ENCODE measurements at regions not wholly inside any gene's neighbourhood (a gene's known extent, or its start where the extent isn't known, plus 50 kb on each side); places are given as distances from the start of the nearest gene placed in this dataset.

GRCh38 chr4:79175716-79176115 is 150.1 kb downstream of the NAA11 start:
- no peak for TF ChIP-seq CTCF (IDR thresholded peaks at IDR 0.05; ENCODE audit: insufficient read depth, low read length)
- TF ChIP-seq REST (IDR thresholded peaks at IDR 0.05; ENCODE audit: insufficient replicate concordance, low read depth): no peak
- no peak for TF ChIP-seq GABPA (IDR thresholded peaks at IDR 0.05; ENCODE audit: low read depth)
- TF ChIP-seq POLR2AphosphoS5 (IDR thresholded peaks at IDR 0.05; ENCODE audit: low read depth): no peak
- no peak for TF ChIP-seq SPI1 (IDR thresholded peaks at IDR 0.05; ENCODE audit: borderline replicate concordance, low read depth)
- Histone ChIP-seq H3K27ac (replicated peaks) (no peak overlapping the region), H3K27me3 (ENCODE audit: insufficient read depth, poor library complexity, severe bottlenecking) (no peaks in the 10 kb centered on the region), H3K4me3 (replicated peaks; ENCODE audit: insufficient read depth, low read length) (no peak overlapping the region)
- no peak for DNase-seq (ENCODE audit: low read depth in 1 of 2, low spot score in 1 of 2)

GRCh38 chr4:79174490-79175252 is 151.2 kb downstream of the NAA11 start:
- DNase-seq (ENCODE audit: low read depth in 1 of 2, low spot score in 1 of 2): no peak
- Histone ChIP-seq H3K27me3 (ENCODE audit: insufficient read depth, poor library complexity, severe bottlenecking) (no peaks in the 10 kb centered on the region), H3K4me3 (replicated peaks; ENCODE audit: insufficient read depth, low read length) (no peak overlapping the region)

More at GRCh38 chr4:79174490-79175252, 151.2 kb downstream of the NAA11 start:
- no peak overlapping the region for H3K27ac ChIP-seq (replicated peaks)
- TF ChIP-seq REST (IDR thresholded peaks at IDR 0.05; ENCODE audit: insufficient replicate concordance, low read depth): no peak
- TF ChIP-seq GABPA (IDR thresholded peaks at IDR 0.05; ENCODE audit: low read depth): no peak
- TF ChIP-seq POLR2AphosphoS5 (IDR thresholded peaks at IDR 0.05; ENCODE audit: low read depth): no peak
- TF ChIP-seq CTCF (IDR thresholded peaks at IDR 0.05; ENCODE audit: insufficient read depth, low read length): no peak
- no peak for TF ChIP-seq SPI1 (IDR thresholded peaks at IDR 0.05; ENCODE audit: borderline replicate concordance, low read depth)

All from HL-60 (cell line).